ENCODE measurements at regions not wholly inside any gene's neighbourhood (a gene's known extent, or its start where the extent isn't known, plus 50 kb on each side); places are given as distances from the start of the nearest gene placed in this dataset.
A peak's percentile ranks its signal among the peaks of the same experiment; 100 is the strongest.
"Not testable (repeated sequence)": the region's sequence is repeated elsewhere in the genome, so short reads cannot be mapped to it uniquely, and the experiment has no call there.

- DNase-seq = peak; percentile 61
These were observed 137.2 kb downstream of the TRIM43 start for GRCh38 chr2:95728878-95729596.

- DNase-seq = no peak
These were observed 137.8 kb downstream of the TRIM43 start for GRCh38 chr2:95729597-95729955.

DNA sequence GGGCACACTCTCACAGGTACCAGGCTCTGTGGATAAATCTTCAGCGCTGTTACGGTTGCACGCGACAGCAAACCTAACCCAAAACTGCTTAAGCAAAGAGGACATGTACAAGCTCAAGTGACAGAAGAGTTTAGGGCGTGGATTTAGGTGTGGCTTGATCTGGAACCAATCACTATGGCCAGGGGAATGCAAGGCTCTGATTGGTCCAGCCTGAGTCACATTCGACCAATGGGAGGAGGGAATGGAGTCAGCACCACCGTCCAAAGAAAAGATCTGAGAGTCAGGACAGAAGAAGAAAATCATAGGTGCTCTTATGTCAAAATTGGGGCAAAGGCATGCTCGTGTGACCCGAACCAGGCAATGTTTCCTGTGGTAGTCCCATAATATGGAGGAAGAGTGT is 139.0 kb downstream of the TRIM43 start:
- DNase-seq = no peak

DNA sequence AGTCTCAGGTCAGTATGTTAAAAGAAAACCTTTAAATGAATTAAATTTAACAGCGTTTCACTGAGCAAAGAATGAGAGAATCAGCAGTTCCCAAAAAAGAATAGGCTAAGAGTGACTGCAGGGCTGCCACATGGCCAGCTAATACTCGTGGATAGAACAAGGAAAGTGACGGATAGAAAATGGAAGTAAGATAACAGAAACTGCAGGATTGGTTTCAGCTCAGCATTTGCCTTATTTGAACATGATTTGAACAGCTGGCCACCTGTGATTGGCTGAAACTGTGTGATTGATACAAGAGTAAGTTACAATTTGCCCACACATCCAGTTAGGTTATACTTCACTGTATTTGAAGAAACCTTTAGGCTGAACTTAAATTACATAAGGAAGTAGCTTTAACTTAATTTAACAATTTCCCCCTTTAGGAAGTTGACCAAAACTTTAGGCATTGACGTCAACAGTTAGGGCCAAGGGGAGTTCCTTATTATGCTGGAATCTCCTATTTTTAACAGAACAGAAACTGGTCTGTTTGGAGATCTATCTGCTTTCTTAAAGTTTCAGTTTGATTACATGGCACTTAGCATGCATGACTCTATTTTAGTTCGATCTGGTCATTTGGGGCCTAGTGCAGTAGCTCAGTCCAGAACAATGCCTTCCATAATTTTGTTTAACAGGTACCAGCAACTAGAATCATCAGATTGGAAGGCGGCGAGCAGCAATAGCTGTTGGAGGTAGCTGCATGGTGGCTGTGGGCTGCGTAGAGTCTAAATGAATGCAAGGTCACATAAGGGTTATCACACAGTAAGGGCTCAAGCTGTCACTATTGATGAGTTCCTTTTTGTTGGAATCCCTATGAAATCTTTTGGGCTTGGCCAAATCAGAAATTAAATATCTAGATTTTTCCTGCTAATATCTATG is 143.4 kb downstream of the TRIM43 start:
- no peak for DNase-seq

DNA sequence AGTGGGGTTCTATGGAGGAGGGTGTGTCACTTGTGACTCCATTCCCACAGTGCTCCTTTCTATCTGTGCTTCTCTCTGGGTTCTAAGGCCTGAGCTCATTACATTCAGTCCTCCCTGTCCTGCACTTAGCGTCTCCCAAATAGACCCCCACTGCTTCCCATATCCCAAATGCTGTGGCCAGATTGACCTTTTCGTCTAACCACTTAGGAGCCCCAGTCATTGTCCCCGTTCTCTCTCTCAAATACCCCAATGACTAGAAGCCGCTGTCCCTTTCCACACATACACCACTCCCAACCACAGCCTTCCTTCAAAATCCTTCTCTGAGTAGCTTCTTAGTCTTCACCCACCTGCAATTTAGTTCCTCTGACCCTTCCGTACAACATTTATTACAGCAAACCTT is 146.5 kb downstream of the TRIM43 start:
- DNase-seq = no peak

DNA sequence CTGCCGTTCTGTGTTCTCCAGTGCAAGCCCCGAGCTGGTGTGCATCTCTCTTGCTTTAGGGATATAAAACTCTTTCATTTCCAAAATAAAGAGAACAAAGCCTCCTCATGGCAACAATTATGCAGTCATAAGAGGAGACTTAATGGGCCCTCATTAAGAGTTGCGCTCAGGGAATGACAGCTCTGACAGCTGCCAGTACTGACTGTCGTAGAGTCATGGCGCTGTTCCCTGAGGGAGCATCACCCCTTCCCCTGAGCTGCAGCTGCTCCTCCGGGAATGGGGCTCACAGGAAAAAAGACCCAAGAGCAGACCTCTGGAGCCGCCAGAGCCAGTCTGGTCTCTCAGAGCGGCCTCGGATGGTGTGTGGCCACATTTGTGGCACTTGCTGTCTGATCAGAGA is 160.3 kb downstream of the TRIM43 start:
- not testable (repeated sequence) for DNase-seq

GRCh38 chr2:95753812-95754211 is 162.0 kb downstream of the TRIM43 start:
- not testable (repeated sequence) for DNase-seq

DNA sequence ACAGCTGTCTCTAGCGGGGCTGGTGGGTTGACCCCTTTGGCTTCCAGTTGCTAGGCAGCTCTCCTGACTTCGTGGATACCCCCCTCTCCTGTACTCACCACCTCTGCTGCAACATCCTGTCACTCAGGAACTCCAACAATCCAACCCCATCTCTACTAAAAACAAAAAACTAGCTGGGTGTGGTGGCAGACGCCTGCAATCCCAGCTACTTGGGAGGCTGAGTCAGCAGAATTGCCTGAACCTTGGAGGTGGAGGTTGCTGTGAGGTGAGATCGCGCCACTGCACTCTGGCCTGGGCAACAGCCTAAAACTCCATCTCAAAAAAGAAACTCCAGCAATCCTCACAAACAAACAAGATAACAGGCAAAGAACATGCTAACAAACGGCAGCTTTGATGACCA is 162.4 kb downstream of the TRIM43 start:
- not testable (repeated sequence) for DNase-seq

DNA sequence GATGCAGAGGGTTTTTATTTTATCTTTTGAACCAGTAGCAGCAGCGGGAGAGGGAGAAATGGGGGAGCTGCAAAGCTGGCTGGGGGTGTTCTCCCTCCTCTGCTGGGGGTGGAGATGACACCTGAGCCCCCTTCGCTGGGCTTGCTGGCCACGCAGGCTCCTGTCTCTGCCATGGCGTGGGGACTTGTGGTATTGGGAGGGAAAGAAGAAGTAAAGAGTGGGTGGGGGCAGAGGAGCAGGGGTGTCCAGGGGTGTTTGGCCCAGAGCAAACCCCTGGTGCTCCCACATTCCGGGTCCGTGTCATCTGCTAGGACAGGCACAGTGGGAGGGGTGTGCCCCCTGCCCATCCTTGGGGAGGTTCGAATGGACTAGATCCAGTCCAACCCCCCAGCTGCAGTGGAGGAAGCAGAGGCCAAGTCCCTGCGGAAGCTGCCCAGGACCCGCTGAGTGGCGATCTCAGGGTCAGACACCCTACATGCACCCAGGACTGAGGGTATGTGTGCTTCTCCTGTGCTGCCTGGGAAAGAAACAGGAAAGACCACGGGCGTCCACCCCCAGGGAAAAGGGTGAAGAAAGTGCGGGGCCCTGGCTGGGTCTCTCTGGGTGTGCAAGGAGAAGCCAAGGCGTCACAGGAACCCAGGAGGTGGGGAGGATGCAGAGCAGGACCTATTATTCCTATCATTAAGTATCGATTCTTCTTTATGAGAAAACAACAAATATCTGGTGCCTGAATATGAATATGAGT is 163.2 kb downstream of the TRIM43 start:
- DNase-seq = not testable (repeated sequence)

GRCh38 chr2:95755956-95756669 is 164.3 kb downstream of the TRIM43 start:
- not testable (repeated sequence) for DNase-seq

DNA sequence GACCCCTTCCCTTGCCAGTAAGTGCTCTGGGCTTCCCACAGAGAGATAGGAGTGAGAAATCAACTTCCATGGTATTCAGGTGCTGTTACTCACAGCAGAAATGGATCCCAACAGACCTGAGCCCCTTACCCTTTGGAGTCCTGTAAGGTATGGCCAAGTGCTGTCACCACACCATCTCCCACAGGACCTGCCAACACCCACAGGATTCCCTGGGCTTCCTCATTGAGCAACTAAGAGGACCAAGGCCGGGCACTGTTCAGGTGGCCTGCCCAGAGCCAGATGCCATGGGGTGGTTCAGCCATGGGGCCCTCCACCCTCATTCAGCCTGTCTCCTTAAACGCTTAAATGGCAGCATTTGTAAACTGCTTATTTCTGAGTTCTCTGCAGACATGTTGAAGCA is 166.2 kb downstream of the TRIM43 start:
- no peak for DNase-seq

DNA sequence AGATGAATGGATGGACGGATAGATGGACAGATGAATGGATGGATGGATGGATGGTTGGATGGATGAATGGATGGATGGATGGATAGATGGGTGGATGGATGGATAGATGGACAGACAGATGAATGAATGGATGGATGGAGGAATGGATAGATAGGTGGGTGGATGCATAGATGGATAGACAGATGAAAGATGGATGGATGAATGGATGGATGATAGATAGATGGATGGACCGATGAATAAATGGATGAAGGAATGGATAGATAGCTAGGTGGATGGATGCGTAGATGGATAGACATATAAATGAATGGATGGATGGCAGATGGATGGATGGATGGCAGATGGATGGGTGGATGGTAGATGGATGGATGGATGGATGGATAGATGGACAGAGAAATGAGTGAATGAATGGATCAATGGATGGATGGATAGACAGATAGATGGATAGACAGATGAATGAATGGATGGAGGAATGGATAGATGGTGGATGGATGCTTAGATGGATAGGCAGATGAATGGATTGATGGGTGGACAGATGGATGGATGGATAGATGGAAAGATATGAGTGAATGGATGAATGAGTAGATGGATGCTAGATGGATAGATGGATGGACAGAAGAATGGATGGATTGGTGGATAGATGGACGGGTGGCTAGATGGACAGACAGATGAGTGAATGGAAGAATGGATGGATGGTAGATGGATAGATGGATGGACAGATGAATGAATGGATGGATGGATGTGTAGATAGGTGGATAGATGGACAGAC is 167.9 kb downstream of the TRIM43 start:
- no peak for DNase-seq

DNA sequence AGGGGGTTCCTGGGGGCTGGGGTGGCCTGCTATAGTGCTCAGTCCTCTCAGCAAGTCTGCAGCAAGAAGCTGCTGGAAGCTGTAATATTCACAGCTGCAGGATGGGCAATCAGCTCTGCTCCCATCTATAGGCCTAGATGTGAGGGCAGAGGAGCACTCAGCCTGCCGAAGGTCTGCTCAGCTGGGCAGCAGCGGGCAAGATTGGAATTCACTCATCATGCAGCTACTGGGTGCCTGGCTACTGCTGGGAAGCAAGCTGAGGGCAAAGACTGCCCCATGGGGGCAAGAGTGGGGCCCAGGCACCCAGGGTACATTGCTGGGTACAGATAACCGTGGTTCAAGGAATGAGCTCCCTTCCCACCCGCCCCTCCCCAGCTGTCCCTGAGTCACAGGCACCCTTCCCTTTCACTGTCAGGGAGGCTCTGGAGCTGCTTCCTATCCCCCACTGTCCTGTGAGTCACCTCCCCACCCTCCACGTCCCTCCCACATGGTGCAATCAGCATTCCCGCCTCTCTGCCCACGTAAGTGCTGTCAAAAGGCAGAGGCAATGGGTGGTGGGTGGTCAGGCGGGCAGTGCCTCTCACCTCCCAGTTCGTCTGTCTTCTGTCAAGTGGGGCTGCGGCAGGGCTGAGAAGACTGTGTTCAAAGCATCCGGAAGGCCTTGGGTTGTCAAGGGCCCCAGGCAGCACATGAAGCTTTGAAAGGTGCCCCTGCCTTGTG is 169.2 kb downstream of the TRIM43 start:
- DNase-seq = peak; percentile 9

DNA sequence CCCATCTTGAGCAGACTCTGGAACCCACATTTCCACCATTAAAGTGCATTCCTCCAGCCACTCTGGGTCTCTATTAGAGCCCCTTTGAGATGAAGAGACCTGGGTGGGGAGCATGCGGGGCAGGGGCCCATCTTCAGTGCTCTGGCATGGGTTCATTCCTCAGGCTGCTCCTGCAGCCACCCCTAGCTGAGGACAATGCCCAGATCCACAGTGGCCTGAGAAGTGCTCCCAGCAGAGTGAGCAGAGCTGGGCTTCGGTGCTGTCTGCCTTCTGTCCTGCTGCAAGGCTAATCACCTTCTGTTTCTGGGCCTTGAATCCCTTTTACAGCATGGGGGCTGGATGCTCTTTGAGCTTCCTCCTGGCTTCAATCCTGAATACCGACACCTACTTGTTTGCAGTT is 169.8 kb downstream of the TRIM43 start:
- DNase-seq = no peak

DNA sequence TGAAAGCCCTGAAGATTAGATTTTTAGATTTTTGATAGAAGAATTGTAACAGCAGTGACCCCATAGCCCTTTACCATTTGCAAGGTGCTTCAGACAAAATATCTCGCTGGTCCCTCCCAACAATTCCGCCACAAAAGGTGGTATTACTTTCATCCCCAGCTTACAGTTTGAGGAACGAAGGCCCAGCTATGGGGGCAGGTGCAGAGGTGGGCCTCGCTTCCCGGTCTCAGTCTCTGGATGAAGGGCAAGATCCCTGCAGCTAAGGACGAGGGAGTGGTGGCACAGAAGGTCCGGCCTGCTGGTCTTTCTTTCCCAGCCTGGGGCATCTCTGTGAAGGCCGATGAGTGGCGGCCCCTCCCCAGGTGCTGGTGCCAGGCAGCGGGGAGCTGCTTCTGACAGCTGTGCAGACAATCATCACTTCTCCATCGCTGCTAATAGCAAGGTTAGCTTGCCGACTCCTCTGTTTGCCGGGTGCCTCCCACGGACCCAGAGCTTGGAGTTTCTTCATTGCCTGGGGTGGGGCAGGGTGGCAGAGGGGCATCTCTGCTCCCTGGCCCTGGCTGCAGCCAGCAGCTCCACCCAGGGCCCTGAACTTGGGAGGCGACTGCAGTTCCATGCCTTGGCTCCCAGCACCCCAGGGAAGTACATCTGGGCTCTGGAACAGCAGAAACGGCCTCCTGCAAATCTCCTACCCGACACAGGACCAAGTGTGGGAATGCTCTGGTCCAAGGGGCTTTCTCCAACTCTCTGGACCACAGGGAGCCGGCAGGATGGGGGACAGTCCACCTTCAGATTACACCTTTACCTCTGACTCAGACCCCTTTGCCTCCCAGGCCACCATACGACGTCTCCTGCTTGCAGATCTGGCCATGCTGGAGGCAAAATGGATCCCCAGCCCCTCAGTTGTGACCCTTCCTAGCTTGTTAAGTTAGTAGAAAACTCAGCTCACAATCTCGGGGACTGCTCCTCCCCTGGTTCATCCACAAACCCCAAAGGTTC is 170.5 kb downstream of the TRIM43 start:
- DNase-seq = not testable (repeated sequence)

- not testable (repeated sequence) for DNase-seq
These were observed 171.3 kb downstream of the TRIM43 start for GRCh38 chr2:95763074-95763473.

GRCh38 chr2:95764966-95765365 is 173.2 kb downstream of the TRIM43 start:
- DNase-seq = not testable (repeated sequence)

- not testable (repeated sequence) for DNase-seq
These were observed 174.4 kb downstream of the TRIM43 start for GRCh38 chr2:95765925-95766910.

GRCh38 chr2:95767531-95767930 is 175.7 kb downstream of the TRIM43 start:
- DNase-seq = not testable (repeated sequence)

Data from T1000 (cell line).